SK-N-SH treated with all-trans-retinoic acid at 6 μM for 48 hours (cell line): ENCODE measurements at regions not wholly inside any gene's neighbourhood (a gene's known extent, or its start where the extent isn't known, plus 50 kb on each side); places are given as distances from the start of the nearest gene placed in this dataset.
"Not testable (repeated sequence)": the region's sequence is repeated elsewhere in the genome, so short reads cannot be mapped to it uniquely, and the experiment has no call there.

ENCODE experiments used
- ATAC-seq: fragments of 200-7000 bp; cut with Tn5 transposase; 3 replicates; pipeline ENCODE4 v1.9.1; 2020; ENCODE audit warnings: mild to moderate bottlenecking, moderate library complexity
- ARNTL ChIP-seq: fragments of 450-650 bp; formaldehyde crosslinking; IDR thresholded peaks from 2 replicates; pipeline ENCODE4 v1.5.0; 2020; ENCODE audit warnings: low read depth, mild to moderate bottlenecking, moderate library complexity, borderline replicate concordance
- BACH2 ChIP-seq: fragments of 250-450 bp; sonication (Bioruptor Pico); IDR thresholded peaks from 2 replicates; pipeline ENCODE4 v1.9.0; 2021; ENCODE audit warnings: mild to moderate bottlenecking, borderline replicate concordance
- CSDC2 ChIP-seq: fragments of 250-450 bp; sonication (Bioruptor Pico); IDR thresholded peaks from 2 replicates; pipeline ENCODE4 v1.5.0; 2020; ENCODE audit warnings: mild to moderate bottlenecking, moderate library complexity
- ESRRG ChIP-seq: fragments of 250-450 bp; sonication (Bioruptor Pico); IDR thresholded peaks from 2 replicates; pipeline ENCODE4 v1.6.1; 2021; ENCODE audit warnings: mild to moderate bottlenecking
- GLIS3 ChIP-seq: fragments of 250-450 bp; sonication (Bioruptor Pico); IDR thresholded peaks from 2 replicates; pipeline ENCODE4 v1.5.0; 2020; ENCODE audit warnings: mild to moderate bottlenecking, moderate library complexity
- OSR1 ChIP-seq: fragments of 250-450 bp; sonication (Bioruptor Pico); IDR thresholded peaks from 2 replicates; pipeline ENCODE4 v1.8.0; 2022; ENCODE audit warnings: moderate library complexity, mild to moderate bottlenecking, inconsistent platforms
- PATZ1 ChIP-seq: fragments of 250-450 bp; sonication (Bioruptor Pico); IDR thresholded peaks from 2 replicates; pipeline ENCODE4 v1.8.0; 2020; ENCODE audit warnings: mild to moderate bottlenecking, moderate library complexity, borderline replicate concordance
- RARB ChIP-seq: fragments of 250-450 bp; sonication (Bioruptor Pico); IDR thresholded peaks from 2 replicates; pipeline ENCODE4 v1.8.0; 2021; ENCODE audit warnings: mild to moderate bottlenecking, moderate library complexity
- SNAI2 ChIP-seq: fragments of 250-450 bp; sonication (Bioruptor Pico); IDR thresholded peaks from 2 replicates; pipeline ENCODE4 v1.5.0; 2020; ENCODE audit warnings: mild to moderate bottlenecking, moderate library complexity
- TCF4 ChIP-seq: fragments of 250-450 bp; sonication (Bioruptor Pico); IDR thresholded peaks from 2 replicates; pipeline ENCODE4 v1.8.0; 2021; ENCODE audit warnings: mild to moderate bottlenecking, moderate library complexity, borderline replicate concordance
- TOX ChIP-seq: fragments of 250-450 bp; sonication (Bioruptor Pico); IDR thresholded peaks from 2 replicates; pipeline ENCODE4 v1.8.0; 2021; ENCODE audit warnings: mild to moderate bottlenecking, moderate library complexity, borderline replicate concordance
- TSHZ2 ChIP-seq: fragments of 250-450 bp; sonication (Bioruptor Pico); IDR thresholded peaks from 2 replicates; pipeline ENCODE4 v1.5.0; 2020; ENCODE audit warnings: mild to moderate bottlenecking, moderate library complexity
- ZC3H10 ChIP-seq: fragments of 250-450 bp; sonication (Bioruptor Pico); IDR thresholded peaks from 2 replicates; pipeline ENCODE4 v1.5.1; 2021; ENCODE audit warnings: mild to moderate bottlenecking, moderate library complexity
- ZNF565 ChIP-seq: fragments of 450-650 bp; formaldehyde crosslinking; conservative IDR thresholded peaks from 2 replicates; pipeline ENCODE4 v1.5.0; 2020; ENCODE audit warnings: low read depth, mild to moderate bottlenecking, moderate library complexity
- ZNF70 ChIP-seq: fragments of 450-650 bp; formaldehyde crosslinking; IDR thresholded peaks from 2 replicates; pipeline ENCODE4 v1.5.0; 2020; ENCODE audit warnings: mild to moderate bottlenecking, moderate library complexity
- ZNF8 ChIP-seq: fragments of 450-650 bp; formaldehyde crosslinking; IDR thresholded peaks from 2 replicates; pipeline ENCODE4 v1.5.0; 2020; ENCODE audit warnings: mild to moderate bottlenecking, moderate library complexity
- TF ChIP-seq, protein P1 (sequence below): fragments of 250-450 bp; sonication (Bioruptor Pico); IDR thresholded peaks from 2 replicates; pipeline ENCODE4 v1.5.1; 2021; ENCODE audit warnings: mild to moderate bottlenecking, moderate library complexity
- TF ChIP-seq, protein P2 (sequence below): fragments of 250-450 bp; sonication (Bioruptor Pico); IDR thresholded peaks from 2 replicates; pipeline ENCODE4 v1.5.1; 2020; ENCODE audit warnings: low read depth, mild to moderate bottlenecking, moderate library complexity
- TF ChIP-seq, protein P3 (sequence below): fragments of 250-450 bp; sonication (Bioruptor Pico); IDR thresholded peaks from 2 replicates; pipeline ENCODE4 v1.8.0; 2021; ENCODE audit warnings: low read depth, mild to moderate bottlenecking, moderate library complexity, borderline replicate concordance

DNA sequence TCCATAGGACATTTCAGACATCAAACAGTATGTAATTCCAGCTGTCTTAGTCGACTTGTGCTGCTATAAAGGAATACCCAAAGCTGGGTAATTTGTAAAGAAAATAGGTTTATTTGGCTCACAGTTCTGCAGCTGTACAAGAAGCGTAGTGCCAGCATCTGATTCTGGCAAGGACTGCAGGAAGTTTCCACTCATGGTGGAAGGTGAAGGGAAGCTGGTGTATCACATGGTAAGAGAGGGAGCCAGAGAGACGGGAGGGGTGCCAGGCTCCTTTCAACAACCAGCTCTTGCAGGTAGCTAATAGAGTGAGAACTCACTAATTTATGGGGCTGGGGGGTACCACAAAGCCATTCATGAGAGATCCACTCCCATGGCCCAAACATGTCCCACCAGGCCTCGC, 253.0 kb upstream of the FGF13 start:
- ATAC-seq: no peak
- TF ChIP-seq GLIS3 (no peak), ZC3H10 (no peak), ZNF8 (CRISPR knock-in tag) (no peak), ESRRG (CRISPR knock-in tag) (no peak), BACH2 (CRISPR knock-in tag) (no peak), OSR1 (CRISPR knock-in tag) (no peak), SNAI2 (CRISPR knock-in tag) (no peak), TOX (no peak), RARB (no peak), ZNF565 (no peak), ZNF70 (CRISPR knock-in tag) (no peak), TCF4 (CRISPR knock-in tag) (no peak), PATZ1 (CRISPR knock-in tag) (no peak), TSHZ2 (CRISPR knock-in tag) (no peak)
- TF ChIP-seq, protein P1, sequence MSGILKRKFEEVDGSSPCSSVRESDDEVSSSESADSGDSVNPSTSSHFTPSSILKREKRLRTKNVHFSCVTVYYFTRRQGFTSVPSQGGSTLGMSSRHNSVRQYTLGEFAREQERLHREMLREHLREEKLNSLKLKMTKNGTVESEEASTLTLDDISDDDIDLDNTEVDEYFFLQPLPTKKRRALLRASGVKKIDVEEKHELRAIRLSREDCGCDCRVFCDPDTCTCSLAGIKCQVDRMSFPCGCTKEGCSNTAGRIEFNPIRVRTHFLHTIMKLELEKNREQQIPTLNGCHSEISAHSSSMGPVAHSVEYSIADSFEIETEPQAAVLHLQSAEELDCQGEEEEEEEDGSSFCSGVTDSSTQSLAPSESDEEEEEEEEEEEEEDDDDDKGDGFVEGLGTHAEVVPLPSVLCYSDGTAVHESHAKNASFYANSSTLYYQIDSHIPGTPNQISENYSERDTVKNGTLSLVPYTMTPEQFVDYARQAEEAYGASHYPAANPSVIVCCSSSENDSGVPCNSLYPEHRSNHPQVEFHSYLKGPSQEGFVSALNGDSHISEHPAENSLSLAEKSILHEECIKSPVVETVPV (CRISPR knock-in tag): no peak
- TF ChIP-seq, protein P2, sequence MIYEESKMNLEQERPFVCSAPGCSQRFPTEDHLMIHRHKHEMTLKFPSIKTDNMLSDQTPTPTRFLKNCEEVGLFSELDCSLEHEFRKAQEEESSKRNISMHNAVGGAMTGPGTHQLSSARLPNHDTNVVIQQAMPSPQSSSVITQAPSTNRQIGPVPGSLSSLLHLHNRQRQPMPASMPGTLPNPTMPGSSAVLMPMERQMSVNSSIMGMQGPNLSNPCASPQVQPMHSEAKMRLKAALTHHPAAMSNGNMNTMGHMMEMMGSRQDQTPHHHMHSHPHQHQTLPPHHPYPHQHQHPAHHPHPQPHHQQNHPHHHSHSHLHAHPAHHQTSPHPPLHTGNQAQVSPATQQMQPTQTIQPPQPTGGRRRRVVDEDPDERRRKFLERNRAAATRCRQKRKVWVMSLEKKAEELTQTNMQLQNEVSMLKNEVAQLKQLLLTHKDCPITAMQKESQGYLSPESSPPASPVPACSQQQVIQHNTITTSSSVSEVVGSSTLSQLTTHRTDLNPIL (CRISPR knock-in tag): no peak
- TF ChIP-seq, protein P3, sequence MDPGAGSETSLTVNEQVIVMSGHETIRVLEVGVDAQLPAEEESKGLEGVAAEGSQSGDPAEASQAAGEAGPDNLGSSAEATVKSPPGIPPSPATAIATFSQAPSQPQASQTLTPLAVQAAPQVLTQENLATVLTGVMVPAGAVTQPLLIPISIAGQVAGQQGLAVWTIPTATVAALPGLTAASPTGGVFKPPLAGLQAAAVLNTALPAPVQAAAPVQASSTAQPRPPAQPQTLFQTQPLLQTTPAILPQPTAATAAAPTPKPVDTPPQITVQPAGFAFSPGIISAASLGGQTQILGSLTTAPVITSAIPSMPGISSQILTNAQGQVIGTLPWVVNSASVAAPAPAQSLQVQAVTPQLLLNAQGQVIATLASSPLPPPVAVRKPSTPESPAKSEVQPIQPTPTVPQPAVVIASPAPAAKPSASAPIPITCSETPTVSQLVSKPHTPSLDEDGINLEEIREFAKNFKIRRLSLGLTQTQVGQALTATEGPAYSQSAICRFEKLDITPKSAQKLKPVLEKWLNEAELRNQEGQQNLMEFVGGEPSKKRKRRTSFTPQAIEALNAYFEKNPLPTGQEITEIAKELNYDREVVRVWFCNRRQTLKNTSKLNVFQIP (CRISPR knock-in tag): no peak

DNA sequence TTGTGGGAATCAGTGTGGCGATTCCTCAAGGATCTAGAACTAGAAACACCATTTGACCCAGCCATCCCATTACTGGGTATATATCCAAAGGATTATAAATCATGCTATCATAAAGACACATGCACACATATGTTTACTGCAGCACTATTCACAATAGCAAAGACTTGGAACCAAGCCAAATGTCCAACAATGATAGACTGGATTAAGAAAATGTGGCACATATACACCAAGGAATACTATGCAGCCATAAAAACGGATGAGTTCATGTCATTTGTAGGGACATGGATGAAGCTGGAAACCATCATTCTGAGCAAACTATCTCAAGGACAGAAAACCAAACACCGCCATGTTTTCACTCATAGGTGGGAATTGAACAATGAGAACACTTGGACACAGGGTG, 250.9 kb upstream of the FGF13 start:
- not testable (repeated sequence) for ATAC-seq

- TF ChIP-seq ARNTL (CRISPR knock-in tag): no peak
- TF ChIP-seq, protein P2 (CRISPR knock-in tag): no peak
- TF ChIP-seq OSR1 (CRISPR knock-in tag): no peak
- no peak for TF ChIP-seq SNAI2 (CRISPR knock-in tag)
- no peak for TF ChIP-seq ZNF70 (CRISPR knock-in tag)
- TF ChIP-seq, protein P1 (CRISPR knock-in tag): no peak
- TF ChIP-seq GLIS3: no peak
- TF ChIP-seq BACH2 (CRISPR knock-in tag): no peak
- TF ChIP-seq ZC3H10: no peak
- TF ChIP-seq ZNF565: no peak
- TF ChIP-seq TOX: no peak
- no peak for TF ChIP-seq CSDC2 (CRISPR knock-in tag)
- ATAC-seq: no peak
Observed at GRCh38 chrX:138954976-138955375, 243.5 kb upstream of the FGF13 start.
